DND-41 (cell line): ENCODE measurements at regions not wholly inside any gene's neighbourhood (a gene's known extent, or its start where the extent isn't known, plus 50 kb on each side); places are given as distances from the start of the nearest gene placed in this dataset.

ENCODE experiments used
- EZH2 ChIP-seq: IDR thresholded peaks from 3 replicates; pipeline ENCODE4 v1.6.1; 2012; ENCODE audit warnings: borderline replicate concordance, low read depth, mild to moderate bottlenecking, moderate library complexity, low read length, inconsistent platforms; ENCODE audit not compliant: severe bottlenecking
- TF ChIP-seq, protein P1 (sequence below): IDR thresholded peaks from 2 replicates; pipeline ENCODE4 v1.5.1; 2012; ENCODE audit warnings: borderline replicate concordance, low read length, moderate library complexity, mild to moderate bottlenecking; ENCODE audit not compliant: poor library complexity, severe bottlenecking; ENCODE audit errors: extremely low read depth

DNA sequence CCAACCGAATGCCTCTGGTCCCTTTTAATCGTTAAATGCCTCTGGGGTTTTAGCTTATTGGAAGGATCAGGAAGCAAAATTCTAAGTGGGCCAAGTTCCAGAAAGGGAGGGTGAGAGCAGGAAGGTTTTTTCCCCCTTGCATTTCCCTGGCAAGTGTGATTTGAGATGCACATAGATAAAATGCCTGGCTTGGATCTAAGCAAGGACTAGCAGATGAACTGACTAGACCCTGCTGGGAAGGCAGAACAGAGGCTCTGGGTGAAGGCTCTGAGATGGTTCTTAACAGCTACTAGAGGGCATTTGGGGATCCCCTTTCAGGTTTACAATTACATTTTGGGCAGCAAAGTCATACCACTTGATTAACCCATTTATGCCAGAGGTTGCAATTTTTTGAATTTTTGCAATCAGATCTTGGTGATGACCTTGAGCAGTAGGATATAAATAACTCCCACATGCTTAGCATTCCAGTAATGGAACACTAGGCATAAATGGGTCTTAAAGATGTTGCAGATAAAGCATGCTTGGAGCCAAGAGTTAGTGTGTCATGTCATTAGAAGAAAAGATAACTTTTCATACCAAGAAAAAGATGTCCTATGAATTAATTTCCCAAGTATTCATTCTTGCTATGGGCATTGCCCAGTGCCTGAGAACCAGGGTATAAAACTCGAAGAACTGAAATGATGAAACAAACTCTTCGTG is 205.9 kb downstream of the SEC23IP start:
- TF ChIP-seq, protein P1, sequence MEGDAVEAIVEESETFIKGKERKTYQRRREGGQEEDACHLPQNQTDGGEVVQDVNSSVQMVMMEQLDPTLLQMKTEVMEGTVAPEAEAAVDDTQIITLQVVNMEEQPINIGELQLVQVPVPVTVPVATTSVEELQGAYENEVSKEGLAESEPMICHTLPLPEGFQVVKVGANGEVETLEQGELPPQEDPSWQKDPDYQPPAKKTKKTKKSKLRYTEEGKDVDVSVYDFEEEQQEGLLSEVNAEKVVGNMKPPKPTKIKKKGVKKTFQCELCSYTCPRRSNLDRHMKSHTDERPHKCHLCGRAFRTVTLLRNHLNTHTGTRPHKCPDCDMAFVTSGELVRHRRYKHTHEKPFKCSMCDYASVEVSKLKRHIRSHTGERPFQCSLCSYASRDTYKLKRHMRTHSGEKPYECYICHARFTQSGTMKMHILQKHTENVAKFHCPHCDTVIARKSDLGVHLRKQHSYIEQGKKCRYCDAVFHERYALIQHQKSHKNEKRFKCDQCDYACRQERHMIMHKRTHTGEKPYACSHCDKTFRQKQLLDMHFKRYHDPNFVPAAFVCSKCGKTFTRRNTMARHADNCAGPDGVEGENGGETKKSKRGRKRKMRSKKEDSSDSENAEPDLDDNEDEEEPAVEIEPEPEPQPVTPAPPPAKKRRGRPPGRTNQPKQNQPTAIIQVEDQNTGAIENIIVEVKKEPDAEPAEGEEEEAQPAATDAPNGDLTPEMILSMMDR: no peak
- no peak for TF ChIP-seq EZH2
